Stimulated activated CD4-positive, alpha-beta T cell treated with anti-CD3 and anti-CD28 coated beads, Interleukin-2, amount 100 ng/mL, for 4 hours (primary cell): ENCODE measurements at regions not wholly inside any gene's neighbourhood (a gene's known extent, or its start where the extent isn't known, plus 50 kb on each side); places are given as distances from the start of the nearest gene placed in this dataset.

Experiments
- DNase-seq: peaks from one replicate; pipeline ENCODE4 v3.0.0-alpha.2; 2020; ENCODE audit warnings: low read depth

GRCh38 chr12:61896436-61896835 lies 363.8 kb upstream of the USP15 start:
- no peak for DNase-seq

GRCh38 chr12:61902403-61902802 lies 357.8 kb upstream of the USP15 start:
- no peak for DNase-seq

GRCh38 chr12:61911113-61911512 lies 349.1 kb upstream of the USP15 start:
- no peak for DNase-seq

- no peak for DNase-seq
Measured at GRCh38 chr12:61915420-61915819, 344.8 kb upstream of the USP15 start.

GRCh38 chr12:61916831-61917230 lies 343.4 kb upstream of the USP15 start:
- DNase-seq, result no peak

- DNase-seq, result no peak
Measured at GRCh38 chr12:61919686-61920085, 340.5 kb upstream of the USP15 start.

- DNase-seq, result no peak
Measured at GRCh38 chr12:61920230-61920629, 340.0 kb upstream of the USP15 start.

- DNase-seq, result no peak
Measured at GRCh38 chr12:61923152-61923551, 337.1 kb upstream of the USP15 start.

- no peak for DNase-seq
Measured at GRCh38 chr12:61934564-61934963, 325.6 kb upstream of the USP15 start.

- DNase-seq, result no peak
Measured at GRCh38 chr12:61939977-61940376, 320.2 kb upstream of the USP15 start.

- no peak for DNase-seq
Measured at GRCh38 chr12:61956545-61956944, 303.7 kb upstream of the USP15 start.

- DNase-seq, result no peak
Measured at GRCh38 chr12:61974461-61974860, 285.7 kb upstream of the USP15 start.

- DNase-seq, result no peak
Measured at GRCh38 chr12:61985830-61986229, 274.4 kb upstream of the USP15 start.

GRCh38 chr12:61987173-61987572 lies 273.0 kb upstream of the USP15 start:
- DNase-seq, result no peak

- no peak for DNase-seq
Measured at GRCh38 chr12:61991661-61992060, 268.5 kb upstream of the USP15 start.

GRCh38 chr12:61993734-61994345 lies 266.4 kb upstream of the USP15 start:
- no peak for DNase-seq

GRCh38 chr12:61996717-61997116 lies 263.5 kb upstream of the USP15 start:
- no peak for DNase-seq

GRCh38 chr12:61998791-61999190 lies 261.4 kb upstream of the USP15 start:
- DNase-seq, result no peak

GRCh38 chr12:61999311-61999710 lies 260.9 kb upstream of the USP15 start:
- no peak for DNase-seq

- DNase-seq, result no peak
Measured at GRCh38 chr12:62001424-62001823, 258.8 kb upstream of the USP15 start.

GRCh38 chr12:62003226-62003625 lies 257.0 kb upstream of the USP15 start:
- DNase-seq, result no peak

- no peak for DNase-seq
Measured at GRCh38 chr12:62003701-62004100, 256.5 kb upstream of the USP15 start.

GRCh38 chr12:62005615-62006014 lies 254.6 kb upstream of the USP15 start:
- no peak for DNase-seq

GRCh38 chr12:62006076-62006732 lies 254.0 kb upstream of the USP15 start:
- peak; percentile 1 for DNase-seq
